Hepatocyte (in vitro differentiated cells): ENCODE measurements at regions not wholly inside any gene's neighbourhood (a gene's known extent, or its start where the extent isn't known, plus 50 kb on each side); places are given as distances from the start of the nearest gene placed in this dataset.

ENCODE experiments used
- DNase-seq: peaks from one replicate; pipeline ENCODE4 v3.0.0-alpha.2; 2016; ENCODE audit warnings: low spot score
- H2AFZ ChIP-seq: fragments of 200-600 bp; sonication (generic); 2 replicates; pipeline ENCODE4 v1.6.0; 2016; ENCODE audit warnings: antibody characterized with exemption, mild to moderate bottlenecking
- H3K27ac ChIP-seq: fragments of 200-600 bp; sonication (generic); 2 replicates; pipeline ENCODE4 v1.5.1; 2016; ENCODE audit warnings: mild to moderate bottlenecking
- H3K27me3 ChIP-seq: fragments of 200-600 bp; sonication (generic); 2 replicates; pipeline ENCODE4 v1.6.1; 2016
- H3K36me3 ChIP-seq: fragments of 200-600 bp; sonication (generic); replicated peaks from 2 replicates; pipeline ENCODE4 v1.5.1; 2016; ENCODE audit warnings: low read depth; ENCODE audit not compliant: insufficient read depth
- H3K4me1 ChIP-seq: fragments of 200-600 bp; sonication (generic); 2 replicates; pipeline ENCODE4 v1.5.1; 2016; ENCODE audit warnings: mild to moderate bottlenecking, moderate library complexity; ENCODE audit not compliant: insufficient read depth
- H3K4me2 ChIP-seq: fragments of 200-600 bp; sonication (generic); 2 replicates; pipeline ENCODE4 v1.6.0; 2016
- H3K4me3 ChIP-seq: fragments of 200-600 bp; sonication (generic); 2 replicates; pipeline ENCODE4 v1.5.1; 2016; ENCODE audit warnings: mild to moderate bottlenecking
- H3K79me2 ChIP-seq: fragments of 200-600 bp; sonication (generic); 2 replicates; pipeline ENCODE4 v1.6.0; 2017; ENCODE audit warnings: mild to moderate bottlenecking
- H3K9me2 ChIP-seq: fragments of 200-600 bp; sonication (generic); replicated peaks from 2 replicates; pipeline ENCODE4 v1.6.0; 2017; ENCODE audit warnings: mild to moderate bottlenecking; ENCODE audit not compliant: insufficient read depth
- H3K9me3 ChIP-seq: fragments of 200-600 bp; sonication (generic); 2 replicates; pipeline ENCODE4 v1.5.1; 2016; ENCODE audit warnings: low read depth, mild to moderate bottlenecking
- H4K20me1 ChIP-seq: fragments of 200-600 bp; sonication (generic); 2 replicates; pipeline ENCODE4 v1.6.0; 2016; ENCODE audit warnings: mild to moderate bottlenecking; ENCODE audit not compliant: insufficient read depth, poor library complexity, severe bottlenecking
- CTCF ChIP-seq: fragments of 200-600 bp; sonication (generic); IDR thresholded peaks from 2 replicates; pipeline ENCODE4 v1.5.1; 2016; ENCODE audit warnings: antibody characterized with exemption, mild to moderate bottlenecking; ENCODE audit not compliant: poor library complexity
- EZH2 ChIP-seq: fragments of 200-600 bp; sonication (generic); IDR thresholded peaks from 2 replicates; pipeline ENCODE4 v1.6.1; 2016; ENCODE audit warnings: antibody characterized with exemption, mild to moderate bottlenecking, borderline replicate concordance
- EZH2phosphoT487 ChIP-seq: fragments of 200-600 bp; sonication (generic); IDR thresholded peaks from one replicate; pipeline ENCODE4 v1.6.1; 2018; ENCODE audit warnings: antibody characterized with exemption, mild to moderate bottlenecking, low read depth, moderate library complexity; ENCODE audit not compliant: unreplicated experiment, severe bottlenecking
- WGBS: methylation state at CpG from one replicate; pipeline ENCODE4 v1.1.6; 2016; ENCODE audit warnings: low lambda C conversion rate; ENCODE audit errors: missing lambda C conversion rate; 5-methylcytosine and 5-hydroxymethylcytosine counted together

GRCh38 chr2:149789549-149789948 lies 202.0 kb upstream of the MMADHC start:
- WGBS, result 98% methylated on average over 3 of the region's 3 CpGs
- Histone ChIP-seq H2AFZ (no peak overlapping the region), H3K4me2 (no peak overlapping the region), H3K27me3 (no peaks in the 10 kb centered on the region), H3K4me1 (no peaks in the 10 kb centered on the region), H3K79me2 (no peaks in the 10 kb centered on the region), H3K4me3 (no peak overlapping the region), H3K9me2 (no peaks in the 10 kb centered on the region), H3K36me3 (no peaks in the 10 kb centered on the region), H3K27ac (no peak overlapping the region), H4K20me1 (no peaks in the 10 kb centered on the region), H3K9me3 (peaks cover 4% of the 10 kb centered on the region)
- TF ChIP-seq CTCF (no peak), EZH2 (no peak), EZH2phosphoT487 (no peak)
- no peak for DNase-seq

- Histone ChIP-seq H2AFZ (no peak overlapping the region), H3K4me3 (no peak overlapping the region), H3K27ac (no peak overlapping the region), H3K4me1 (no peaks in the 10 kb centered on the region), H3K9me2 (no peaks in the 10 kb centered on the region), H3K27me3 (no peaks in the 10 kb centered on the region), H4K20me1 (no peaks in the 10 kb centered on the region), H3K36me3 (no peaks in the 10 kb centered on the region), H3K4me2 (no peak overlapping the region), H3K79me2 (no peaks in the 10 kb centered on the region), H3K9me3 (peaks cover 4% of the 10 kb centered on the region)
- no peak for DNase-seq
- 79% methylated on average over 1 of the region's 1 CpG for WGBS
- TF ChIP-seq CTCF, result no peak
- no peak for TF ChIP-seq EZH2
- no peak for TF ChIP-seq EZH2phosphoT487
Measured at GRCh38 chr2:149787206-149787605, 199.6 kb upstream of the MMADHC start.

GRCh38 chr2:149783284-149783683 lies 195.7 kb upstream of the MMADHC start:
- Histone ChIP-seq H3K4me2 (no peak overlapping the region), H2AFZ (no peak overlapping the region), H3K4me3 (no peak overlapping the region), H3K27me3 (no peaks in the 10 kb centered on the region), H3K79me2 (no peaks in the 10 kb centered on the region), H3K9me3 (no peaks in the 10 kb centered on the region), H4K20me1 (no peaks in the 10 kb centered on the region), H3K36me3 (no peaks in the 10 kb centered on the region), H3K27ac (no peak overlapping the region), H3K4me1 (no peaks in the 10 kb centered on the region), H3K9me2 (no peaks in the 10 kb centered on the region)
- DNase-seq, result no peak
- no peak for TF ChIP-seq EZH2
- no peak for TF ChIP-seq CTCF
- TF ChIP-seq EZH2phosphoT487, result no peak
- WGBS, result 91% methylated on average over 1 of the region's 1 CpG

- Histone ChIP-seq H3K4me2 (no peak overlapping the region), H3K4me3 (no peak overlapping the region), H3K9me2 (no peaks in the 10 kb centered on the region), H3K27ac (no peak overlapping the region), H4K20me1 (no peaks in the 10 kb centered on the region), H3K79me2 (no peaks in the 10 kb centered on the region), H3K36me3 (no peaks in the 10 kb centered on the region), H3K9me3 (no peaks in the 10 kb centered on the region), H2AFZ (no peak overlapping the region), H3K27me3 (no peaks in the 10 kb centered on the region), H3K4me1 (no peaks in the 10 kb centered on the region)
- WGBS, result 100% methylated on average over 1 of the region's 1 CpG
- DNase-seq, result no peak
- TF ChIP-seq CTCF, result no peak
- no peak for TF ChIP-seq EZH2phosphoT487
- TF ChIP-seq EZH2, result no peak
Measured at GRCh38 chr2:149782572-149782971, 195.0 kb upstream of the MMADHC start.
